Left kidney (tissue), 1 donor: ENCODE measurements at regions not wholly inside any gene's neighbourhood (a gene's known extent, or its start where the extent isn't known, plus 50 kb on each side); places are given as distances from the start of the nearest gene placed in this dataset.

Source experiments
- DNase-seq: peaks from one replicate; pipeline ENCODE4 v3.0.0-alpha.2; 2013

DNA sequence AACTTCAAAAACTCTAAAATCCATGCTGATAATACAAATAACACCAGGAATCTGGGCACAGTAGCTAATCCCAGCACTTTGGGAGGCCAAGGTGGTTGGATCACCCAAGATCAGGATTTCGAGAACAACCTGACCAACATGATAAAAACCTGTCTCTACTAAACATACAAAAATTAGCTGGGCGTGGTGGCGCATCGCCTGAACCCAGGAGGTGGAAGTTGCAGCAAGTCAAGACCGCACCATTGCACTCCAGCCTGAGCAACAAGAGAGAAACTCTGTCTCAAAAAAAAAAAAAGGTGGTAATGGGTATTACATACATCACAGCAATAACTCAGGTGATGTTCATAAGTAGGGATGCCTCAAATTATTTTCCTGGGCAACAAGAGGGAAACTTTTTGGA, 315.0 kb upstream of the MEOX2 start:
- no peak for DNase-seq

DNA sequence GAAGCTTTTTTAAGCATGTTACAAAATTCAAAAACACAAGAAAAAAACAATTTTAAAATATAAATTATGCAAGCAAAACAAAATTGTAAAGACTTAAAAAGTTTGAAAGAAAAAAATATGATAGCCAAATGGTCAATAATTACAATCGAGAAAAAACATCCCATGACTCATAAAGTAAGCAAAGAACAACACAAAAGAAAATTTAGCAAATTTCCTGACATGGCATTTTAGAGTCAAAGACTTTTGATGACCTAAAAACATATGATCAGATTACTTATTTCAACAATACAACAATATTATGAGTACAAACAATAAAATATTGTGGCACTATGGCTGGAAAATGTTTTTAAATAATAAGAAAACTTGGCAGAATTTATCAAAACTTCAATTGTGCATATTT, 312.1 kb upstream of the MEOX2 start:
- no peak for DNase-seq

GRCh38 chr7:15995027-15995426, 308.5 kb upstream of the MEOX2 start:
- no peak for DNase-seq

- no peak for DNase-seq
Measured at GRCh38 chr7:15989194-15989593, 302.7 kb upstream of the MEOX2 start.

DNA sequence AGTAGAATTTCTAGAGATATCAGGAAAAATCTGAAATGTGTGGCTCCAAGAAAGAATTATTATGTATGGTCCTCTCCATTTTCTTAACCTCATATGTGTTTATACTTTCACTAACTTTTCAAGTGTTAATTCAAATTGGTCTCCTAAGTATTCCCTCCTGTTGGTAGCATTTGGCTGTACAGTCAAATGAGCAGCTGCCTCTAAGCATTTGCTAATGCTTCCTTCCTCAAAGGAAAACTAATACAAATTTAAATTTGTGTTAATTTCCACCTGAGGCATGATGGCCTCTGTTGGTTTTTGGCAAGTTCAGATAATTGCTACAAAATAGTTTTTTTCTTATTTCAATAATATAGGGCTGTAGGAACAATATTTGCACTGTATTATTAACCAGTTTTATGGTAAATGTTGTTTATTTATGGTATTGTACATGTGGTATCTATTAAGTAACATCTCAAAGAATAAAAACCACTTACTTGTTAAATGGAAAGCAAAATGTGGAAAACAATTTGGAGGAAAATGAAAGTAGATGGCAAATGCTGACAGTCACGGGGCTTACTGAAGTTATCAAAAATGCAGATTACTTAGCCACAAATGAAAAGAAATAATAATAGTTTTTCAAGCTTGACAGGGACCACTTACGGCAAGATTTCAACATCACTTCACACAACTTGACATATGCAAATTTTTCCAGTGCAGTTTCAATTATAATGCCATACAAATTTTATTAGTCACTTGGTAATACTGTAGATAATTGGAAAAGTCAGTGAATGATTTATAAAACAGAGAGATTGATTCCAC, 299.3 kb upstream of the MEOX2 start:
- no peak for DNase-seq

DNA sequence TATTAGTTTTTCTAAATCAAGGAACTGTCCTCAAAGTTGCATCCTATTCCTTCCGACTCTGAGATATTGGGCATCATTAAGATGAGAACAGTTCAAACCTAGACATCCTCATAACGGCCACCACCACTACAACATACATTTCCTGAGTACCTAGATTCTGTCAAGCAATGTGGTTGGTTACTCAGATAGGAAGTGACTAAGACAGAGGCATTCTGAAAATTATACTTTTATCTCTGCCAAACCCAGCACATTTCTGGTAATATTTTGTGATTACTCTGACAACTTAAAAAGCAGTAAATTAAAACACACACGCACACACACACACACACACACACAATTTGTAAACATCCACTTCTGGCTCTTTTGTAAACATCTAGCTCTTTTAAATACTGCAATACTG, 291.2 kb upstream of the MEOX2 start:
- no peak for DNase-seq

DNA sequence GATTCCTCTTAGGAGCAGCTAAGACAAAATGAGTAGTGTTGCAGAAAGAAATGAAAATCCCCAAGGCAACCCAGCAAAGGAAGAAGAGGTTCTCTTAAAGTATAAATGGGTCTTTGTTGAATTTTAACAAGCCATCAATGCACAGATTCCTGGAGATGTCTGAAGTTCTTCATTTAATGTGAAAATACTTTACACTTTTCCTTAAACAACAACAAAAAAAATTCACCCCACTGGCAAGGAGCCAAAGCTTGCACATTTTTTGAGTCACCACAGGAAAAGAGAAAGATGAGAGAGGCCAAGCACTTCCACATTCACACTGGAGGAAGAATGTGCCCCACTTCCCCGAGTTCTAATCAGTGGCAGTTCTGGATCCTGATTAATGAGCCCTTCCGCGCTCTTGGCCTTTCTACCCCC, 286.4 kb upstream of the MEOX2 start:
- DNase-seq: no peak

- DNase-seq: no peak
Measured at GRCh38 chr7:15967551-15967950, 281.1 kb upstream of the MEOX2 start.

DNA sequence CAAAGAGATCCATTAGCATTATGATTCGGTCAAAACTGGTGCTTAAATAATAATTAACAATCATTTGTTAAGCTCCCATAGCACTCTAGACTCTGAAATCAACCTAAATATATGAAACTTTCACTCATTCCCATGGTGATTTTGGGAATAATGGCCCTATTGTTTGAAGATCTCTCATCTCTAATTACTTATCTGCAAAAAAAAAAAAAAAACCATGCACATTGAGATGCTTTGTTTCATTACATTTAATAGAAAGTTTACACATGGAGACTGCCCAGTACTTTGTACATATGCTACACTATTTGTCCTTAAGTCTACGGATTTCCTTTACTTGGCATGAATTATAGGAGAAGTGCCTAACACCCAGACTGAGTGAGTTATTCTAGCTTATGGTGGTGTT, 280.6 kb upstream of the MEOX2 start:
- DNase-seq: no peak

DNA sequence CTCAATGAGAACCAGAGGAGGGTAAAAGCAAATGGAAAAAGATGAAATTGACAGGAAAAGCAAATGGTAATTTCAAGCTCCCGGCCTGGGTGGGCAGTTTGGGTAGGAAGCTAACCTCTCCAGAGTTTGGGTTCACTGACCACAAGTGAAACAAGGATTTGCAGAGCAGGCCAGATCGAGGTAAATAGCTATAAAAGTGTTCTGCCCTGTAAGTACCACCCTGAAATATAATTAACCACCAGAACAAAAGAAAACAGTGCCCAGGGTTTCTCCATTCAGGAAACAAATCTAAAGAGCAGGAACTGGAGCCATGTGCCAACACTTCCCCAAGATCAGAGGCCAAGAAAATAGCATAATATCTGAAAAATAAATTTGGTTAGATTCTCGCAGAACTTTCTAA, 276.7 kb upstream of the MEOX2 start:
- DNase-seq: peak; percentile 20

DNA sequence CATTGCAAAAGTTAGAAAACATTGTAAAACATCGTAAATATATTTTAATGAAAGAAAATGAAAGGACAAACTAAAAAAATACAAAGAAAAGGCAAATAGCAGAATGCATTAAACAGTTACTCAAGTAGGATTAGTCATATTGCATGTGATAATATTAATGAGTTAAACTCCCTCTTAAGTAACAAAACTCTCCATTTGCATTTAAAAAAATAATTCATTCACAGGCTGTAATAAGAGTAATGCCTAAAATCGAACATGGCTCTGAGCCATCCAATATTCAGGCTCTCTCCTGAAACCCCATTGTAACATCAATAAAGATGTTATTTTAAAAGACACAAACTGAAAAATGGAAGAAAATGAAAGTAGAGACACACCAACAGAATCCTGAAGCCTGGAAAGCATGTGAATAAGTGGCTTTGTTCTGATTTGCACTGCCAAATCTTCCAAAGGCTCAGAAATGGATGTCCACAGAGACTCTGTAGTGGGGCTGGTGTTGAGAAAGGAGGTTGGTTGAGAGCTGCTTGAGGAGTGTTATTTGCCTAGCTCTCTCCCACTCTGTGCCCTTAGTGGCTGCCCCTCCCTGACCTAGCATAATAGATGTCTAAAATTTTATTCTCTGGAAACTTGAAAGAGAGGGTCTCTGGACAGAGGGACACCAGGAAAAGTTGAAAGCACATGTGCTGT, 268.3 kb upstream of the MEOX2 start:
- DNase-seq: no peak

GRCh38 chr7:15950299-15950698, 263.8 kb upstream of the MEOX2 start:
- DNase-seq: no peak

DNA sequence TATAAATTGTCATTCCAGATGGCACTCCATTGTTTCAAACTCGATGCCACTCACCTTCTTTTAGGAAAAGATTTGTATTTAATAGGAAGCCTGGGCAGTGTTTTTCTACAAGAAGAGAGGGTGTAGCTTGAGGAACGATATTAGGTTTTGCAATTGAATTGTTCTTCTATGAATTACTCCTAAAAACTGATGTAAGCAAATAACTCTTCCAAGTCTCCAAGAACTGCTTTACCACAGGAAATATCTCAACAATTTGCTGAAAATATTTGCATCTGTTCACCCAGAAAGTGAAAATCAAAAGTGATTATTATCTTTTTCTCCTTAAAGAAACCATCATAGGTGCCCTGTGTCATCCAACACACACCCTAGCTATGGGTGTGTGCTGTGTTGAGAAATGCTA, 261.3 kb upstream of the MEOX2 start:
- no peak for DNase-seq

GRCh38 chr7:15938115-15938514, 251.6 kb upstream of the MEOX2 start:
- no peak for DNase-seq

DNA sequence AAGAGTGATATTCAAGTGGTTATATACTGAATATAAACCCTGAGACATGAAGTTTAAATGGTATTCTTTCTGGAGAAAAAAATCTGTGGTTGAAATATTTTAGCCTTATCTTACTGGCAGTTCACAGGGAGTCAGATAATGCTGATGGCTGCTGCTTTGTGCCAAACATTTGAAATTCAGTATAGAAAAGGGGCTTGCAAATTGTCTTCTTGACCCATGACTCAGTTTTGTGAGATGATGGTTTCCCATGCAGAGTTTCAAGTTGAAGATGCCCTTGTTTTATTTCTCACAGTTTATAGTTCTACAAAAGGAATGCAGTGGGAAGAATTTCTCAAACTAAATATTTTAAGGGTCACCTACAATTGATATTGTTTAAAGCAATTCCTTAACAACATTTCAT, 251.1 kb upstream of the MEOX2 start:
- DNase-seq: no peak

GRCh38 chr7:15936991-15937390, 250.5 kb upstream of the MEOX2 start:
- no peak for DNase-seq

GRCh38 chr7:15932318-15932717, 245.8 kb upstream of the MEOX2 start:
- DNase-seq: no peak

GRCh38 chr7:15929411-15929810, 242.9 kb upstream of the MEOX2 start:
- no peak for DNase-seq

DNA sequence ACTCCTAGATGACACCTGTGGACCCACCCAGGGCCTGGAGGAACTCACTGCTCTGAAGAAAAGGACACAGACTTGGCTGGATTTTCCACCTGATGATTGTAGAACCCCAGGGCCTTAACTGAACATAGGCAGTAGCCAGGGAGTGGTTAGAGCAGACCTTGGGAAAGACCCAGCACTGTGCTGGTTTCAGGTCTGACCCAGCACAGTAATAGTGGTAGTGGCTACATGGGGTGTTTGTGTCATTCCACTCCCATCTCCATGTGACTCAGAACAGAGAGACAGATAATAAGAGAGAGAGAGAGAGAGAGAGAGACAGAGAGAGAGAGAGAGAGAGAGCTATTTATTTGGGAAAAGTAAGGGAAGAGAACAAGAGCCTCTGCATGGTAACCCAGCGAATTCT, 239.1 kb upstream of the MEOX2 start:
- DNase-seq: no peak

DNA sequence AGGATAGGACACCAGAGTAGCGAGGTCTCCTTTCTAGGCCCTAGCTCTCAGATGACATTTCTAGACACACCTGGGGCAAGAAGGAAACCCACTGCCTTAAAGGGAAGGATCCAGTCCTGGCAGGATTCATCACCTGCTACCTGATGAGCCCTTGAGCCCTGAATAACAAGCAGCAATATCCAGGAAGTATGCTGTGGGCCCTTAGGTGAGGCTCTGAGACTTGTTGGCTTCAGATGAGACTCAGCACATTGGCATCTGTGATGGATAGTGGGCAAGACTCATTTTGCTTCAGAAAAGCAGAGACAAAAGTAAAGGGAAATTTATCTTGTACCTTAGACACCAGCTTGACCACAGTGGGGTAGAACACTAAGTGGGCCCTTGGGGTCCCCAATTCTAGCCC, 238.4 kb upstream of the MEOX2 start:
- DNase-seq: no peak

DNA sequence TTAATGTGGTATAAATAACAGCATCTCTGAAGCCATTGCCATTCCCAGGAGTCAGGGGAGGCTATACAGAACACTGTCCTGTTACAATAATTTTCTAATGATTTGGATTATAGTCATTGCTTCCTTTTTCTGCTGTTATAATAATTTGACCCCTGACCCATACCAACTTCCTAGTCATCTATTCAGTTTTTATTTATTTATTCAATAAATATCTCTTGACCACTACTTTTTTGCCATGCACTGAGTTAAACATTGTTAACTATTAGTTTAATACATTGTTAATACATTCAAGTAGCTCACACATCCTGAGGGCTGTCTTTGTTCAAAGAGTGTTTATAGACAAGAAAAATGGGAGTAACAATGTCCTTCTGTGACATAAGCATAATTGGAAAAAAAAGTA, 235.5 kb upstream of the MEOX2 start:
- DNase-seq: no peak

DNA sequence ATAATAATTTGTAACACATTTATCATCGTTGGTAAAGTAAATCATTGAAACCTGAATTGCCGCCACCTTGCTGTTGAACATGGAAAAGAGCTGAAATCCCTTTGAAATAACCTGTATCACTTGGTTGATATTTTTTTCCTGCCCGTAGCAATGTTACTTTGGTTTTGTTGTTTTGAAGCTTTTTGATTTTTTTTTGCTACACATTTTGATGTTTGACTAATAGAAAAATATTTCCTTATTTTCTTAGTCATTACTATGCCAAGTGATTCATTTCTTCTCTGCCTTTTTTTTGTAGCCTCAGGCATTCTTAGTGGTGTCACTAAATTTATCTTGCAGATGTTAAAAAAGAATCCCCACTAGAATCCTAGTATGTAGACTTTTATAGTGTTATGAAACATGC, 235.1 kb upstream of the MEOX2 start:
- DNase-seq: no peak

- DNase-seq: no peak
Measured at GRCh38 chr7:15920953-15921352, 234.5 kb upstream of the MEOX2 start.
